ENCODE measurements at regions not wholly inside any gene's neighbourhood (a gene's known extent, or its start where the extent isn't known, plus 50 kb on each side); places are given as distances from the start of the nearest gene placed in this dataset.
A peak's percentile ranks its signal among the peaks of the same experiment; 100 is the strongest.

DNA sequence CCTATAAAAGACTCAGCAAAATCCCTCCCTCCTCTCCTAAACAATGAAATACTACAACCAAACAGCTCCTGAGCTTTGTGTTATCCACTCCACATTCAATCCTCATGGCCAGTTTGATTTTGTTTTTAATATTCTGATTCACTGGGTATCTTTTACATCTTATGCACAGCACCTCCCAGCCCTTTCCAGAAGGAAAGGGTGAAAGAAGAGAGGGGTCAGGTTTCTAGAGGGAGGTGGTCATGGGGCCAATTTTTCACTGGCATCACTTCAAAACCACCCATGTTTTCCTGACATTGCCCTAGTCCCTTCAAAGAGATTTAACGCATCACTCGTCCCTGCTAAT is 315.6 kb downstream of the LPIN1 start:
- Mint-ChIP-seq H3K4me1 (ENCODE audit: low read depth) (peaks cover 22% of the 10 kb centered on the region), H3K27me3 (peaks cover 2% of the 10 kb centered on the region), H3K27ac (no peak overlapping the region), H3K4me3 (no peak overlapping the region), H3K36me3 (ENCODE audit: low read depth) (no peaks in the 10 kb centered on the region), H3K9me3 (no peaks in the 10 kb centered on the region)
- POLR2A ChIA-PET = no interaction called here
- CTCF ChIA-PET = no interaction called here
- no peak for ATAC-seq
- intact Hi-C loops (cut with micrococcal nuclease) = no loop called here
- TF ChIP-seq, protein P1, sequence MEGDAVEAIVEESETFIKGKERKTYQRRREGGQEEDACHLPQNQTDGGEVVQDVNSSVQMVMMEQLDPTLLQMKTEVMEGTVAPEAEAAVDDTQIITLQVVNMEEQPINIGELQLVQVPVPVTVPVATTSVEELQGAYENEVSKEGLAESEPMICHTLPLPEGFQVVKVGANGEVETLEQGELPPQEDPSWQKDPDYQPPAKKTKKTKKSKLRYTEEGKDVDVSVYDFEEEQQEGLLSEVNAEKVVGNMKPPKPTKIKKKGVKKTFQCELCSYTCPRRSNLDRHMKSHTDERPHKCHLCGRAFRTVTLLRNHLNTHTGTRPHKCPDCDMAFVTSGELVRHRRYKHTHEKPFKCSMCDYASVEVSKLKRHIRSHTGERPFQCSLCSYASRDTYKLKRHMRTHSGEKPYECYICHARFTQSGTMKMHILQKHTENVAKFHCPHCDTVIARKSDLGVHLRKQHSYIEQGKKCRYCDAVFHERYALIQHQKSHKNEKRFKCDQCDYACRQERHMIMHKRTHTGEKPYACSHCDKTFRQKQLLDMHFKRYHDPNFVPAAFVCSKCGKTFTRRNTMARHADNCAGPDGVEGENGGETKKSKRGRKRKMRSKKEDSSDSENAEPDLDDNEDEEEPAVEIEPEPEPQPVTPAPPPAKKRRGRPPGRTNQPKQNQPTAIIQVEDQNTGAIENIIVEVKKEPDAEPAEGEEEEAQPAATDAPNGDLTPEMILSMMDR (IDR thresholded peaks at IDR 0.05) = no peak
- DNase-seq = no peak

DNA sequence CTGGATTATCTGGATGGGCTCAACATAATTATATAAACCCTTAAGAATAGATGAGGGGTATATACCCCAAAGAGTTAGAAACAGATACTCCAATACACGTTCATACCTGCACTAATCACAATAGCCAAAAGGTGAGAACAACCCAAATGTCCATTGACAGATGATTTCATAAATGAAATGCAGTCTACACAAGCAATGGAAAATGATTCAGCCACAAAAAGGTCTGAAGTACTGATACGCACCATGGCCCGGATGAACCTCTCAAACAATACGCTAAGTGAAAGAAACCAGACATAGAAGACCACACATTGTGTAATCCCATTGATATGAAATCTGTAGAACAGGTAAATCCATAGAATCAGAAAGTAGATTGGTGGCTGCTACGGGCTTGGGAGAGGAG is 316.8 kb downstream of the LPIN1 start:
- CTCF ChIA-PET = no interaction called here
- DNase-seq = no peak
- no peaks in the 10 kb centered on the region for H3K9me3 Mint-ChIP-seq
- intact Hi-C loops (cut with micrococcal nuclease) = no loop called here
- POLR2A ChIA-PET = no interaction called here
- no peak for ATAC-seq
- peaks cover 11% of the 10 kb centered on the region for H3K4me1 Mint-ChIP-seq (ENCODE audit: low read depth)
- TF ChIP-seq, protein P1 (IDR thresholded peaks at IDR 0.05) = no peak
- peaks cover 2% of the 10 kb centered on the region for H3K27me3 Mint-ChIP-seq
- H3K27ac Mint-ChIP-seq = no peak overlapping the region
- H3K4me3 Mint-ChIP-seq = no peak overlapping the region
- no peaks in the 10 kb centered on the region for H3K36me3 Mint-ChIP-seq (ENCODE audit: low read depth)

DNA sequence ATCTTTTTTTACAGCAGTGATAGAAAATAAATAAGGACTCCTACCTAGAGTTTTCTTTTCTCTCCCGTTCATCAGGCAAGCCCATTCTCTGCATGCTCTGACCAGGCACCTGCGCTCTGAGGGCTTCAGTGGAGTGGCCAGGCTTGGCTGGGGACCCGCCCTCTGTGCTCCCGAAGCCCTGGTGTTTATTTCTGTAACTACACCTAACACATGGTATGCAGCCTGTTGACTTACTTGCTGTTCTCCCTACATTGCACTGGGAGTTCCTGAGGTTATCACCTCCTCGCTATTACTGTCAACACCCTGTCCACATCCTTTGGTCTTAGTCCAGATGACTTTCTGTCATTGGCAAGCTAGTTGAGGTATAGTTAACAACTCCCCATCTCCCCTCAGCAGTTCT is 317.7 kb downstream of the LPIN1 start:
- Mint-ChIP-seq H3K36me3 (ENCODE audit: low read depth) (no peaks in the 10 kb centered on the region), H3K27me3 (no peaks in the 10 kb centered on the region), H3K9me3 (no peaks in the 10 kb centered on the region), H3K27ac (no peak overlapping the region), H3K4me3 (no peak overlapping the region), H3K4me1 (ENCODE audit: low read depth) (peaks cover 6% of the 10 kb centered on the region)
- TF ChIP-seq, protein P1 (IDR thresholded peaks at IDR 0.05) = no peak
- POLR2A ChIA-PET = no interaction called here
- DNase-seq = no peak
- ATAC-seq = peak; percentile 55
- intact Hi-C loops (cut with micrococcal nuclease) = no loop called here
- CTCF ChIA-PET = no interaction called here

GRCh38 chr2:12066116-12066515 is 319.7 kb downstream of the LPIN1 start:
- peaks cover 2% of the 10 kb centered on the region for H3K4me1 Mint-ChIP-seq (ENCODE audit: low read depth)

DNA sequence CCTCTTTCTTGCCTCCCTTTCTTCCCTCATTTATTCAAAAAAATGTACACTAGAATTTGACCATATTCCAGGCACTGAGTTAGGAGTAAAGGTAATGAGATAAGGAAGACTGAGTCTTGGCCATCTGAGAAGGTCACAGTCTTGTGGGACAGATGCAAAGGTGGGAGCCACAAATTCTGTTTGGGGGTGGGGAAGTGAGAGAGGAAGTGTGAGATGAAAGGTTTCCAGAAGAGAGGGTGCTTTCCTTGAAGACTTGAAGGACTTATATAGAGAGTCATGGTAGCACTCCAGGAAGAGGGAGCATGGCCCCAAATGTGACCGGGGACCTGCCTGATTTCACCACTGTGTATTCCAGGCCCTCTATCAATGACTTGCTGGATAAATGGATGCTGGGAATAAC is 320.6 kb downstream of the LPIN1 start:
- H3K4me1 Mint-ChIP-seq (ENCODE audit: low read depth) = peaks cover 2% of the 10 kb centered on the region
- CTCF ChIA-PET = no interaction called here
- POLR2A ChIA-PET = no interaction called here

More at GRCh38 chr2:12066116-12066515, 319.7 kb downstream of the LPIN1 start:
- intact Hi-C loops (cut with micrococcal nuclease) = no loop called here
- Mint-ChIP-seq H3K9me3 (no peaks in the 10 kb centered on the region), H3K4me3 (no peak overlapping the region), H3K27ac (no peak overlapping the region), H3K27me3 (no peaks in the 10 kb centered on the region), H3K36me3 (ENCODE audit: low read depth) (no peaks in the 10 kb centered on the region)
- POLR2A ChIA-PET = no interaction called here
- TF ChIP-seq, protein P1 (IDR thresholded peaks at IDR 0.05) = no peak
- no peak for DNase-seq
- CTCF ChIA-PET = no interaction called here
- ATAC-seq = no peak

More for the DNA sequence above, 320.6 kb downstream of the LPIN1 start:
- no peaks in the 10 kb centered on the region for H3K9me3 Mint-ChIP-seq
- TF ChIP-seq, protein P1 (IDR thresholded peaks at IDR 0.05) = no peak
- no peaks in the 10 kb centered on the region for H3K36me3 Mint-ChIP-seq (ENCODE audit: low read depth)
- ATAC-seq (no peak), DNase-seq (no peak)
- no peaks in the 10 kb centered on the region for H3K27me3 Mint-ChIP-seq
- H3K27ac Mint-ChIP-seq = no peak overlapping the region
- no peak overlapping the region for H3K4me3 Mint-ChIP-seq
- intact Hi-C loops (cut with micrococcal nuclease) = no loop called here

Data from activated CD8-positive, alpha-beta T cell treated with anti-CD3 and anti-CD28 coated beads for 36 hours (primary cell).